ENCODE measurements at regions not wholly inside any gene's neighbourhood (a gene's known extent, or its start where the extent isn't known, plus 50 kb on each side); places are given as distances from the start of the nearest gene placed in this dataset.

- no peak for TF ChIP-seq CTCF (IDR thresholded peaks at IDR 0.05; ENCODE audit: insufficient read depth, low read length, missing control alignments)
- ChIA-PET CTCF (interaction anchor here (2.5 kb wide), 1 partner anchor 21 kb away, joined by 5 read pairs; no protein-coding TSS in a partner anchor), POLR2A (no interaction called here)
- DNase-seq (ENCODE audit: low read depth, low spot score) = no peak
- H3K4me3 ChIP-seq (ENCODE audit: low read depth, low read length) = no peak overlapping the region
Observed at GRCh38 chr18:22681908-22682307, 251.2 kb upstream of the RBBP8 start.

GRCh38 chr18:22682720-22683119 lies 250.4 kb upstream of the RBBP8 start:
- no peak for DNase-seq (ENCODE audit: low read depth, low spot score)
- TF ChIP-seq CTCF (IDR thresholded peaks at IDR 0.05; ENCODE audit: insufficient read depth, low read length, missing control alignments) = no peak
- ChIA-PET CTCF (interaction anchor here (1.3 to 2.5 kb wide), 2 partner anchors 8 to 20 kb away, joined by 5 read pairs; no protein-coding TSS in a partner anchor), POLR2A (interaction anchor here (1.2 to 1.5 kb wide), 2 partner anchors 10 to 14 kb away, joined by 6 read pairs; no protein-coding TSS in a partner anchor)
- no peak overlapping the region for H3K4me3 ChIP-seq (ENCODE audit: low read depth, low read length)

- ChIA-PET CTCF (interaction anchor here (0.6 to 1.3 kb wide), 2 partner anchors 9 to 211 kb away, joined by 3 to 5 read pairs; no protein-coding TSS in a partner anchor), POLR2A (interaction anchor here (1.2 to 1.5 kb wide), 2 partner anchors 9 to 15 kb away, joined by 6 read pairs; no protein-coding TSS in a partner anchor)
- no peak for TF ChIP-seq CTCF (IDR thresholded peaks at IDR 0.05; ENCODE audit: insufficient read depth, low read length, missing control alignments)
- H3K4me3 ChIP-seq (ENCODE audit: low read depth, low read length) = no peak overlapping the region
- DNase-seq (ENCODE audit: low read depth, low spot score) = no peak
Observed at GRCh38 chr18:22683196-22683676, 249.9 kb upstream of the RBBP8 start.

- no peak for DNase-seq (ENCODE audit: low read depth, low spot score)
- ChIA-PET CTCF (interaction anchor here (1.3 kb wide), 1 partner anchor 9 kb away, joined by 5 read pairs; no protein-coding TSS in a partner anchor), POLR2A (interaction anchor here (1.2 to 1.5 kb wide), 2 partner anchors 9 to 15 kb away, joined by 6 read pairs; no protein-coding TSS in a partner anchor)
- no peak overlapping the region for H3K4me3 ChIP-seq (ENCODE audit: low read depth, low read length)
- TF ChIP-seq CTCF (IDR thresholded peaks at IDR 0.05; ENCODE audit: insufficient read depth, low read length, missing control alignments) = no peak
Observed at GRCh38 chr18:22683786-22684185, 249.3 kb upstream of the RBBP8 start.

- no peak for TF ChIP-seq CTCF (IDR thresholded peaks at IDR 0.05; ENCODE audit: insufficient read depth, low read length, missing control alignments)
- H3K4me3 ChIP-seq (ENCODE audit: low read depth, low read length) = no peak overlapping the region
- ChIA-PET POLR2A (no interaction called here), CTCF (interaction anchor here (1.3 kb wide), 1 partner anchor 10 kb away, joined by 5 read pairs; no protein-coding TSS in a partner anchor)
- no peak for DNase-seq (ENCODE audit: low read depth, low spot score)
Observed at GRCh38 chr18:22684268-22684667, 248.9 kb upstream of the RBBP8 start.

- POLR2A ChIA-PET = no interaction called here
- DNase-seq (ENCODE audit: low read depth, low spot score) = no peak
- no peak for TF ChIP-seq CTCF (IDR thresholded peaks at IDR 0.05; ENCODE audit: insufficient read depth, low read length, missing control alignments)
- CTCF ChIA-PET = no interaction called here
- H3K4me3 ChIP-seq (ENCODE audit: low read depth, low read length) = no peak overlapping the region
Observed at GRCh38 chr18:22685788-22686187, 247.3 kb upstream of the RBBP8 start.
